GM12864 (cell line): ENCODE measurements at regions not wholly inside any gene's neighbourhood (a gene's known extent, or its start where the extent isn't known, plus 50 kb on each side); places are given as distances from the start of the nearest gene placed in this dataset.
A peak's percentile ranks its signal among the peaks of the same experiment; 100 is the strongest.

Experiments used
- DNase-seq: peaks from one replicate; pipeline ENCODE4 v3.0.0-alpha.2; 2011; ENCODE audit warnings: low read depth
- H3K4me3 ChIP-seq: 2 replicates; pipeline ENCODE4 v1.5.1; 2011; ENCODE audit warnings: mild to moderate bottlenecking, low read depth, low read length, control low read depth
- CTCF ChIP-seq: IDR thresholded peaks from 2 replicates; pipeline ENCODE4 v1.5.1; 2011; ENCODE audit warnings: low read depth, mild to moderate bottlenecking, moderate library complexity, low read length, control low read depth, inconsistent platforms; ENCODE audit errors: missing control alignments

- DNase-seq, result no peak
- no peak overlapping the region for H3K4me3 ChIP-seq
- TF ChIP-seq CTCF, result no peak
Measured at GRCh38 chr6:168133168-168133561, 54.2 kb upstream of the FRMD1 start.

GRCh38 chr6:168132531-168133167 is 53.6 kb upstream of the FRMD1 start:
- no peak for DNase-seq
- TF ChIP-seq CTCF, result peak; percentile 5
- no peak overlapping the region for H3K4me3 ChIP-seq

GRCh38 chr6:168131464-168132415 is 52.7 kb upstream of the FRMD1 start:
- no peak for DNase-seq
- H3K4me3 ChIP-seq, result no peak overlapping the region
- TF ChIP-seq CTCF, result no peak

- no peak for DNase-seq
- no peak overlapping the region for H3K4me3 ChIP-seq
- TF ChIP-seq CTCF, result no peak
Measured at GRCh38 chr6:168130697-168131371, 51.8 kb upstream of the FRMD1 start.

- H3K4me3 ChIP-seq, result no peak overlapping the region
- no peak for TF ChIP-seq CTCF
- no peak for DNase-seq
Measured at GRCh38 chr6:168130168-168130696, 51.2 kb upstream of the FRMD1 start.

GRCh38 chr6:168129292-168130167 is 50.5 kb upstream of the FRMD1 start:
- no peak for DNase-seq
- no peak overlapping the region for H3K4me3 ChIP-seq
- TF ChIP-seq CTCF, result no peak
